Fibroblast of peridontal ligament (primary cell): ENCODE measurements at regions not wholly inside any gene's neighbourhood (a gene's known extent, or its start where the extent isn't known, plus 50 kb on each side); places are given as distances from the start of the nearest gene placed in this dataset.

ENCODE experiments used
- DNase-seq: peaks from one replicate; pipeline ENCODE4 v3.0.0-alpha.2; 2010; ENCODE audit errors: extremely low read depth

DNA sequence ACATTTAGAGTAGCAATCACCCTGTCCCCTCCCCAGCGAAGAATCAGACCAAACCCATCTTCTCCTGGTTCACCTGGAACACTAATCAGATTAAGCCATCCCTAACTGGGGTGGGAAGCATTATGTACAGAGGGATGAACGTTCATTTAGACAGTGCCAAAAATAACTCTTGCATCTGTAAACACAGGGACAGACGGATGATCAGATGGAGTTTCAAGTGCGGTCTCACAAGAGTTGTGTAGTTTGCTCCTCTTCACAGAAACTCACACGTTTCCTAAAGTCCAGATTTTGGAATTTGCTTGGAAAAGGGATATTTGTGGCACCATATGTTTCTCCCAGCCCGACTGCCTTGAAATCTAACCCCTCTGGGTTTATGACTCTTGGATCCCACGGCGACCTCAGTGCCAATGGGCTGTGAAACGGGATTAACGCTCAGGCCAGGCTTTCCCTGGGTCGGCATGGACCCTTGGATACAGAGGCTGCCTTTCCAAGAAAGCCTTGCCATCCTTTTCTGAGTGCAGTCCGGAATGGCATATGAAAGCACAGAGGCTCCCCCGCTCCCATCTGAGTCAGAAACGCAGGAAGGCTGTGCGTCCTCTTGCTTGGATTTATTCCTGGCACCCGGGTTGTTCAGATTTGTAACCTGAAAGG, 293.2 kb upstream of the HABP2 start:
- DNase-seq: no peak

GRCh38 chr10:113261161-113261560, 291.7 kb upstream of the HABP2 start:
- DNase-seq: no peak

DNA sequence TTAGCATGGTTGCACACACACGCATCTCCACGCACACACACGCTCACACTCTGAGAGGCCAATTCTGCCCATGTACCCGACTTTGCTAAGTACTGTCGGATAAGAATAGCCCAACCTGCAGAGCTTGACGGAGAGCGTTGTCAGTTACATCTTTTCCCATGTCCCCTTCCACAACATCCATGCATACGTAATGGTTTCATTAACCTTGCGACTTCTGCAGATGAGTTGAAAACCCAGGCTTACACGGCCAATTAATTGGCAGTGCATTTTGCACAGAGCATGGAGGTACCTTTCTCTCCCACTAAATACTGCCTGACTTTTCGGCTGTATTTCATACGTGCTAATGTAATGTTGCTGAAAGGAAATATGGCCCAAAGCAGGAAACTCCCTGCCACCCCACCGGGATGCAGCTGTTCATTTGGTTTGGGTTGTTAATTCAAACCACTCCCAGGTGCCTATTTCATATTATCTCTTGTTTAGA, 291.2 kb upstream of the HABP2 start:
- DNase-seq: no peak

- DNase-seq: no peak
These were observed 289.8 kb upstream of the HABP2 start for GRCh38 chr10:113263056-113263455.

- no peak for DNase-seq
These were observed 288.3 kb upstream of the HABP2 start for GRCh38 chr10:113264333-113265131.

- DNase-seq: no peak
These were observed 286.7 kb upstream of the HABP2 start for GRCh38 chr10:113266147-113266546.

DNA sequence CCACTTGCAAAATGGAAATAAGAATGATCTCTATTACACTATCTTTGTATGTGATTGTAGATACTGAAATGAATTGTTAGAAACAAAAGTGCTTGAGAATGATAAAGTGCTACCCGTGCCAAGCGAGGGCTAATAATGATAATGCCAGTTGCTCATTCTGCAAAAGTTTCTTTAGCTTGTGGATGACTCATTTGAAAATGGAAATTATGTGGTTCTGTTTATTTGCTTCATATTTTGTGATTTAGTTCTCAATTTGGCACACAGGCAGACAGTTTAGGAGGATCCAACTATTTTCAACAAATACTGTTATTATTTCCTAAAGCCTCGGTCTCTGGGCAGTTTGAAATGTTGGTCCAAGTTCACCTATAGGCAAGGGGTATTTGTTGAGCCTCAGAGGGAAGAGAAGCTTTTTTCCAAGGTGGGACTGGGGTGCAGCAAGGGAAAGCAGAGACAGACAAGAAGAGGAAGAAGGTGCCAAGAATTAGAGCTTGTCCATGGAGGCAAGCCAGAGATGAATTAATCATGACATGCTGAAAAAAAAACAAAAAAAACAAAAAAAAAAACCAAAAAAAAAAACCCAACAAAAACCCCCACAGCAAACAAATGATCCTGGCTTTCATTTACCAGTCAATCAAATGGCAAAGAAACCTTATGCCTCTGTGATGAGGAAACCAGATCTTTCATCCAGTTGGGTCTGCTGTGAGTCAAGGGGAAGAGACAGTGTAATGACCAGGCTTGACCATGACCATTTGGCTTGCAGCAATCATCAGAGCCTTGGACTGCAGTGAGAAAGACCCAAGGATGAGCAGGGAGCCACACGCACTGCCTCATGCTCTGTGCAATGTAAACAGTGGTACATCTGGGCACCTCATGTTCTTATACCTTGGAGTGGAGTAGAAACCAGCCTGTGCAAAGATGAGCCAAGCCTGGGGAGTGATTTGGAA, 285.0 kb upstream of the HABP2 start:
- DNase-seq: peak; percentile 10

- no peak for DNase-seq
These were observed 283.5 kb upstream of the HABP2 start for GRCh38 chr10:113269333-113269732.

DNA sequence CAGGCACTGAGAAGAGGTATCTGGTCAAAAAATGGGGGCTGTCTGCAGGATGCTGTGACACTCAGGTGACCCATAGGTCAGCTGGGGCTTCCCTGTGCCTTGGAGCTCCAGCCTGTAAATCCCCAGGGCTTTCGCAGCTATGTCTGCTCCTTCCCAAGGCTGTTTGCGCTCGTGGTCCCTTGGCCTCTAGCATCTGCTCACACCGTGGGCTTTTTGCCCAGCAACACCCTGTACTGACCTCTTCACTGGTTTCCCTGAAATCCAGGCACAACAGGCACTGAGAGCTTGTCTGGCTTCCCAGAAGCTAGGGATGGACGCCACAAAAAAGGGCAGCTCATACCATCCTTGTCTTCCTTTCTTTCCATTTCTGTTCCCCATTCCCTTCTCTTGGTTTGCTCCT, 280.3 kb upstream of the HABP2 start:
- DNase-seq: no peak

GRCh38 chr10:113273181-113274163, 279.4 kb upstream of the HABP2 start:
- DNase-seq: no peak

- peak; percentile 76 for DNase-seq
These were observed 278.6 kb upstream of the HABP2 start for GRCh38 chr10:113274176-113274829.

DNA sequence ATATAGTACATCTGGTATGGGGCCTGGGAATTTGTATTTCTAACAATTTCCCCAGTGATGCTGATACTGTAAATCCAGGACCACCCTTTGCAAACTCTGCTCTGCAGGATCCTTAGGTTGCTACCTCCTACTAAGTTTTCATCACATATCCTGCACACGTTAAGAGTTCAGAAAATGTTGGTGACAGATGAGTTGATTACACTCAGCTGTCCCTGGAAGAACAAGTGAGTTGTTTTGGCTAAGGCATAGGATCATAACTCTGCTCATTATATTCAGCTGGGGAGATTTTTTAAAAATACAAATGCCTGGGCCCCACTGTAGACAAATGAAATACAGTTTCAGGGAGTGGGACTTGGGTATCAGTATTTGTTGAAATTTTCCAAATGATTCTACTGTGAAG, 274.6 kb upstream of the HABP2 start:
- DNase-seq: no peak

- DNase-seq: no peak
These were observed 274.2 kb upstream of the HABP2 start for GRCh38 chr10:113278664-113279063.

DNA sequence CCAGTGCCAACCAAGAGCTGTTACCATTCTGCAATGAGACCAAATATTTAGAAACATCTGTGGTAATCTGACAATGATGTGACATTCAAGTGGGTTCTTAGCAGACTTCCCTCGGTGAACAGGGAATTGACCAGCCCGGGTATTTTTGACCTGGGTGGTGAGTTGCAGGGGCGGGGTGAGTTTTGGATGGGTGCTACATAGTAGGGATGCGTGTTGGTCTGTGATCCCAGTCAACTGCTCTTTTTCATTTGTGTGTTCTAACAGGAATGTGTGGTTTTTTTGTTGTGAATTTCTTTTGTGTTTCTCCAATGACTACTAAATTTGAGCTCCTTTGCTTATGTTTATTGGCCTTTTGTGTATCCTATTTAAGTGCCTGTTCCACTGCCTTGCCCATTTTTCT, 273.6 kb upstream of the HABP2 start:
- no peak for DNase-seq

- DNase-seq: no peak
These were observed 270.3 kb upstream of the HABP2 start for GRCh38 chr10:113282564-113282963.

GRCh38 chr10:113283189-113283588, 269.7 kb upstream of the HABP2 start:
- DNase-seq: no peak

DNA sequence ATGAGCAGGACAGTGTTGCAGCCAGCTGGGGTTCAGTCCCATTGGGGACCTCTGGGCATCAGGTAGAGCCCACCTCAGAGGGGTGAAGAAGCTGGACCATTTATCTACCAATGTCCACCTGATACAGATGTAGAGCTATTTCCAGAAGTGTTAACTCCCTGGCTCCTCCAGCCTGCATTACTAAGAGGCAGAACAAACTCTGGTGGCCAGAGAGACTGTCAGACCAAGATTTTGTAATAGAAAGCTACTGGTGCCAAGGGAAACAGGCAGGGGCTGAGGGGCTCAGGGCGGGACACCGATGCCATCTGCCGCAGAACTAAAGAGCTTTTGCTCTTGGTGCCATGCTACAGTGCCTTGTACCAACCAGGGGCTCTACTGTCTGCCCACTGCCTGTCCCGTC, 268.2 kb upstream of the HABP2 start:
- DNase-seq: no peak

GRCh38 chr10:113285305-113285704, 267.5 kb upstream of the HABP2 start:
- DNase-seq: no peak

DNA sequence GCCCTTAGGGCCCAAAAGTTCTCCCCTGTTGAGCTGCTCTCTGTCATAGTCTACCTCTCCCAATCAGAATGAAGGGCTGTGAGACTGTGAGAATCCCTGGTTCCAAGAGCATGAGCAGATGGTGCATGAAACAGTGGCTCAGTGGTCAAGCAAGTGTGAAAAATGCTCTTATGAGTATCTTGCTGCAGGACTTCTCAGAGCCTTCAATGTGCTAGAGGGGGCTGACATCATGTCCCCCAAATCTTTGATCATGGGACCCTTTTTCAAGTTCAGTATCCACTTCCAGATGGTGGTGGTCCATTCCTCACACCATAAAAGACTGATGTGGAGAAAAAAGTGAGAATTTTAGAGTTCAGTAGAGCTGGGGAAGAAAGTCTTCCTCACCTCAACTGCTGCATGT, 265.3 kb upstream of the HABP2 start:
- no peak for DNase-seq

DNA sequence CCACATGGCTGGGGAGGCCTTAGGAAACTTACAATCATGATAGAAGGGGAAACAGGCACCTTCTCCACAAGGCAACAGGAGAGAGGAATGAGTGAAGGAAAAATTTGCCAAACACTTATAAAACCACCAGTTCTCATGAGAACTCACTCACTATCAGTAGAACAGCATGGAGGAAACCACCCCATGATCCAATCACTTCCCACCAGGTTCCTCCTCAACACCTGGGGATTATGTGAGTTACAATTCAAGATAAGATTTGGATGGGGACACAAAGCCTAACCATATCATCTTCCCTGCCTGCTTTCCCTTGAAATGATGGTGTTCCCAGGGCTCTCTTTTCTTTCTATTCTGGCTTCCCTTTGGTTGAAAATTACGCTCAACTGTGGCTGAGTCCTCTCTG, 262.7 kb upstream of the HABP2 start:
- no peak for DNase-seq

- no peak for DNase-seq
These were observed 261.4 kb upstream of the HABP2 start for GRCh38 chr10:113291413-113291812.
